AG08396 (cell line): ENCODE measurements at regions not wholly inside any gene's neighbourhood (a gene's known extent, or its start where the extent isn't known, plus 50 kb on each side); places are given as distances from the start of the nearest gene placed in this dataset.

ENCODE experiments used
- DNase-seq: peaks from one replicate; pipeline ENCODE4 v3.0.0; 2012; ENCODE audit warnings: low spot score, mixed read lengths

DNA sequence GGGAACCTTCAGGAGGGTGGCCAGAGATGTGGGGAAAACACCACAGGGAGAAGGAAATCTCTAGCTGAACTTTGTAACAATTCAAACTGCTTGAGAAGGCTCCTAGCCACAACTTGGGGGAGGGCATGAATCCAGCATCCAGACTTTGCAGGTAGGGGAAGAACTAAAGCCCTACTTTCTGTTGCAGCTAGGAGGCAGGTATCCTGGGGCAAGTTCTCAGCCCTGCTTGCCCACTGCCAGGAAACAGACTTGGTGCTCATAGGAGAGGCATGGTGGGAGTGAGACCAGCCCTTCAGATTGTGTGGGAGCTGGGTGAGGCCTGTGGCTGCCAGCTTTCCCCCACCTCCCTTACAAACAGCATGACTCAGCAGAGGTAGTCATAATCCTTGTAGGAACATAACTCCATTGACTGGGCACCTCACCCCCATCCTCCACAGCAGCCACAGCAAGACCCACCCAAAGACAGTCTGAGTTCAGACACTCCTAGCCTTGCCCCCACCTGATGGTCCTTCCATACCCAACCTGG, 209.5 kb upstream of the CPEB2 start:
- DNase-seq, result no peak

DNA sequence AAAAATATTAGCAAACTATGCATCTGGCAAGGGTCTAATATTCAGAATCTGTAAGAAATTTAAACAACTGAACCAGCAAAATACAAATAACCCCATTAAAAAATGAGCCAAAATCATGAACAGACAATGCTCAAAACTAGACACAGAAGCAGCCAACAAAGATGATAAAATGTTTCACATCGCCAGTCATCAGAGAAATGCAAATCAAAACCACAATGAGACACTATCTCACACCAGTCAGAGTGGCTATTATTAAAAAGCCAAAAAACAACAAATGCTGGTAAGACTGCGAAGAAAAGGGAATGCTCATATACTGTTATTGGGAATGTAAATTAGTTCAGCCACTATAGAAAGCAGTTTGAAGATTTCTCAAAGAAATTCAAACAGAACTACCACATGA, 201.3 kb upstream of the CPEB2 start:
- DNase-seq, result no peak

DNA sequence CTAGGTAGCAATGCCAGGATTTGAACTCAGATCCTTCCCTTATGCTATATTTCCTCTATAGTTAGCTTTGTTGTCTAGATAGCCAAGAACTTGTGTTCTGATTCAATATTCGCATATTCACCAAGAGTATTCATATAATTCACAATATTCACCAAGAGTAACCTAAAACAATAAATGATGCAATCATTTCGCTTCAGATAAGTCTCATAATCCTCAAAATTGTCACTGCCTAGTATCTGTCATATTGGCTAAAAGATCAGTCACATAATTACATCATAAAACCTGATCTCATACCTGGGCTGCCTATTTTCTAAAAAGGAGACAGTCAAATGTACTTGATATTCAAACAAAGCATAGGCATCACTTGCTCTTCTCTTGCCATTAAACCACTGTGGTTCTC, 199.7 kb upstream of the CPEB2 start:
- DNase-seq, result no peak

DNA sequence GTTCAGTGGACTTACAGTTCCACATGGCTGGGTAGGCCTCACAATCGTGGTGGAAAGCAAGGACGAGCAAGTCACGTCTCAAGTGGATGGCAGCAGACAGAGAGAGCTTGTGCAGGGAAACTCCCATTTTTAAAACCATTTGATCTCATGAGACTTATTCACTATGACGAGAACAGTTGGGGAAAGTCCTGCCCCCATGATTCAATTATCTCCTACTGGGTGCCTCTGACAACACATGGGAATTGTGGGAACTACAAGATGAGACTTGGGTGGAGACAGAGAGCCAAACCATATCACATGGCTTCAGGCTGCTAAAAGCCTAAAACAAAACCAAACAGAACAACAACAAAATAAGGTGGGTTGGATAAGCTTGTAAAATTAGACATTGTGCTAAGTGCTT, 194.4 kb upstream of the CPEB2 start:
- DNase-seq, result no peak

DNA sequence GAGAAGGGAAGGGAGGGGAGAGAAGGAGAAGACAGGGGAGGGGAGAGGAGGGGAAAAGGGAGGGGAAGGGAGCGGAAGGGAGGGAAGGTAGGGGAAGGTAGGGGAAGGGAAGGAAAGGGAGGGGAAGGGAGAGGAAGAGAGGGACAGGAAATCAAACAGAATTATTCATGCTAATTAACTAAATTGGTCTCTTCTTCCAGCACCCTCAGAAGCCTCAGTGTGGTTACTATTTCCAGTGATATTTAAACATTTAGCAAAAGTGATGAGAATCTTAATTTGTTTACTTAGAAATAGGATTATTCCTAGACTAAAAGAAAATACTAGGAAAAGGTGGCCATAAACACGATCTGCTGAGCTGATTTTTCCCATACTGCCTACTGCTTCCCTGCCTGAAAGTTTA, 193.1 kb upstream of the CPEB2 start:
- no peak for DNase-seq

DNA sequence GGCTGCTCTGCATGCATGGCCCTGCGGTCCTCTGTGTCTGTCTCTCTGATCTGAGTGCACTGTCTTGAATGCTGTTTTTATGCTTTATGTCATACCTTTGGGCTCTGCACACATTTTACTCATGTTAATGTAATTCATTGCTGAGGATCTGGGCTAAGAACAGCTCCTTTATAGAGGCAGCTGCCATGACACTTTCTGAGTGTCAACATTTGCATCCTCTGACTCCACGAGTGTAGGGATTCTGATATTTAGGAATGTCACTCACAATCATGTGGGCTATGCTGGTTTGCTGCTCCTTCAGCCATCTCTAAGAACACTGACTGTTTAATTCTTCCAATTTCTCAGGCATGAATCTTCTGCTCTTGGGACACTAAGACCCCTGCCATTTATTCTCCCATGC, 192.2 kb upstream of the CPEB2 start:
- no peak for DNase-seq

DNA sequence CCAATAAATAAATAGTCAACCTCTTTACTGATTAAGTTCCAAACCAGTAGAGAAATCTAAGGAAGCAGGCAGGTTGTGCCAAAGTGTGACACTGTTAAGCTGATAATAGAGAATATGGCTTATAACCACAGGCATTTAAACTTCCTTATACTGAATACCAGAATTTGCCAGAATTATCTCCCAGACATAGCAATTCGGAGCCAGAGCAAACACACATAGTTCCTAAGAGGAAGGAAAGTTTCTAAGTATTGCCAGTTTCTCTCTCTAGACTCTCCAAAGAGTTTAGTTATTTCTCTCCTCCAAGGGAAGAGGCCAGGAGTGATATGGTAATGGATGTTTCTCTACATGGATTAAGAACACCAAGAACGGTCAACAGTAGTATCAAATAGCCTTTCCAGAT, 191.7 kb upstream of the CPEB2 start:
- DNase-seq, result no peak

DNA sequence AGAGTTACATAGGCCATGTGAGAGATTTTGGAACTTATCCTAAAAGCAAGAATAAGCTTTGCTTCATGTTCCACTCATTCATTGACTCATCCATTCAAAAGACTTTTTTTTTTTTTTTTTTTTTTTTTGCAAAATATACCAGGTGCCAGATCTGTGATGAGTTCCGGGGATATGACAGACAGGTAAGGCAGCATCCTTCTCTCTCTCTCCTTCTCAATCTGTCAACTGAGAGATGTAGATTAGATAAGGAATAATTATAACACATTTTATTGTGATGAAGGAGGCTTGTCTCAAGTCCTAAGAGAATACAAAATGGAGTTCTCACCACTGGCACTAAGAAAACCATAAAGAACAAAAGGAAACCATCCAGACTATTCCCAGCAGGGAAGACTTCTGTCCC, 190.2 kb upstream of the CPEB2 start:
- DNase-seq, result no peak

DNA sequence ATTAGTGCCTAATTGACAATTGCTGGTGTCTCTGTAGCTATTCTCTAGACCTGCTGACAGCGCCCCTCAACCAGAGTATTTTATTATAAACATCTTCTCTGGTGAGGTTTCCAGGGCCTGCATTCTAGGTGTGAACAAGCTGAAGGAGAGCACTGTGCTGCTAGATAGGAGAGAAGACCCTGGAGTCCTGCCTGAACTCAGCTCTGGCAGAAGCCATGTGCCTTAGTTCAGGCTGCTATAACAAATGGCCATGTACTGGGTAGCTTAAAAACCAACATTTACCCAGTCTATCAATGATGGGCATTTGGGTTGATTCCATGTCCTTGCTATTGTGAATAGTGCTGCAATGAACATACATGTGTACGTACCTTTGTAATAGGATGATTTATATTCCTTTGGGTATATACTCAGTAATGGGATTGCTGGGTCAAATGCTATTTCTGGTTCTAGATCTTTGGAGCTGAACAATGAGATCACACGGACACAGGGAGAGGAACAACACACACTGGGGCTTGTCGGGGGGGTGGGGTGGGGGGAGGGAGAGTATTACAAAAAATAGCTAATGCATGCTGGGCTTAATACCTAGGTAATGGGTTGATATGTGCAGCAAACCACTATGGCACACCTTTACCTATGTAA, 185.5 kb upstream of the CPEB2 start:
- no peak for DNase-seq

DNA sequence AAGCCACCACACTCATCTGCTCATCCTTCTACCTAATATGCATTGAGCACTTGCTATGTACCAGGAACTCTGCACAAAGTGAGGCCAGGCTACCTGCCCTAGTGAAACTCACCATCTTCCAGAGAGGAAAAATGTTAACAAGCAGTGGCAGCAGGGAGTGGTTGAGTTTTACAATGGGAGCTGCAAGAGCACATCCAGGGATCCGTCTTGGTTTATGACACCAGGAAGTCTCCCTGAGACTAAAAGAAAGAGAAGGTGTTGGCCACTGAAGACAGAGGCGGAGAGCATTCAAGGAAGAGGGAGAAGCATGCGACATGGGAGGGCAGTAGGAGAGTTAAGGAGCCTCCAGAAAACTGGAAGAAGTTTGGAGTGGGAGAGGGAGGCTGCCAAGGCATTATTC, 178.1 kb upstream of the CPEB2 start:
- DNase-seq, result no peak

DNA sequence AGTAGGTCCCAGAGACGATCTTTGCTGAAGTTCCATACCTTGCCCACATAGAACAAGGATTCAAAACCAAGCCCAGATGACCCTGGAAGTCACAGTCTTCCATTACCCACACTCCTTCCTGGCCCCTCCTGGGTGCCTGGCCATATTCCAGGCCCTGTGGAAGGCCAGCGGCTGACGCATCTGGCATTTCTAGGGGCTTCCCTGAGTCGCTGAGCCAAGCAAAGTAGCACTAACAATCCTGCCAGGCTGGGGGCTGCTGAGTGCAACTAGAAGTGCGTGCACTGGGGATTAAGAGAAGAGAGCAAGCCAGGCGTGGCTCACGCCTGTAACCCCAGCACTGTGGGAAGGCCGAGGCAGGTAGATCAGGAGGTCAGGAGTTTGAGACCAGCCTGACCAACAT, 175.2 kb upstream of the CPEB2 start:
- no peak for DNase-seq

DNA sequence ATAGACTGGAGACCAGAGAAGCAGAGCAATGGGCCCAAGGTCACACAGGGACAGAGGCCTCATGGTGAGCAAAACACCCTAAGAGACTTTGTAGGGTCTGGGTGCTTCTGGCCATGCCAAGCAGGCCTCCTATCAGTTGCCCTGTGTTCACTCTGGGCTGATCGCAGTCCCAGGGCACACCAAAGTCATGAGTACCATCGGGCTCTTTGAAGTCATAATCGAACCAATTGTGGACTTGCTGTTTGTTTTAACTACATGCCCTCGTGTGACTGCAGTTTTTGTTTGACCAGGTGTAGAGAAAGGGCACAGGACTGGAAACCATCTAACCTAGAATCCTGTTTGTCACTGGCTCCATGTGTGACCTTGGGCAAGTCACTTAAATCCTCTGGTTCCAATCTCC, 172.5 kb upstream of the CPEB2 start:
- DNase-seq, result no peak

DNA sequence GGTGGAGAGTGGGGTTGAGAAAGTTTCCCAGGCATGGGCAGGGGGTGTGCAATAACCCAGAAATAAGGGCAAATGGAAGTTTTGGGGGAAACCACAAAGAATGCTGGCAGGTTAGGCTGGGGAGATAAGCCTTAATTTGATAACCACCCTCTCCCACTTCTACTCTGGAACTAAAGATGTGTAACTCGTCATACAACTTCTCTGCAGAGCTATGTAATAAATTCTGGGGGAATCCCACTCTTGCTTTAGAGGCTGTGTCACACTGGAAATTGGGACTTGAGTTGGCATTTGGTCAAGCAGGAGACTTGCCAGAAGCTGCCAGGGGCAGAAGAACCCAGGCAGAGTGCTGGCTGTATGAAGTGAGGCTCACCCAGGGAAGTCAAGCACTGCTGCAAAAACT, 170.9 kb upstream of the CPEB2 start:
- no peak for DNase-seq

DNA sequence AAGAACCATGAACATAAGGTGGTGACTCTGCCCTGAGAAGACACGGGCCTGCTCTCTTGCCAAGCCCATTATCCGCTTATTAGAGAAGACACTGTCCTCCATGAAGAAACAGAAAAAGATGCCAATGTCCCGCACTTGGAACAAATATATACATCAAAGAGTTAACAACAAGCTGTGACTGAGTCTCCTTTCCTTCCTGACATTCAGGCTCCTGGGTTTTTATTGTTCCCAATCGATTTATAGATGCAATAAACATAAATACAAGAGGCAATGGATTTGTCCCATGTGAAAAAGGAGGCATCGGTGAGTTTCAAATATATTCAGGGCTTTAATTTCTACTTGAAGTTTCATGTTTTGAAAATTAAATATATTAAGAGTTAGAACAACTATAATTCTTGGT, 169.2 kb upstream of the CPEB2 start:
- DNase-seq, result no peak

DNA sequence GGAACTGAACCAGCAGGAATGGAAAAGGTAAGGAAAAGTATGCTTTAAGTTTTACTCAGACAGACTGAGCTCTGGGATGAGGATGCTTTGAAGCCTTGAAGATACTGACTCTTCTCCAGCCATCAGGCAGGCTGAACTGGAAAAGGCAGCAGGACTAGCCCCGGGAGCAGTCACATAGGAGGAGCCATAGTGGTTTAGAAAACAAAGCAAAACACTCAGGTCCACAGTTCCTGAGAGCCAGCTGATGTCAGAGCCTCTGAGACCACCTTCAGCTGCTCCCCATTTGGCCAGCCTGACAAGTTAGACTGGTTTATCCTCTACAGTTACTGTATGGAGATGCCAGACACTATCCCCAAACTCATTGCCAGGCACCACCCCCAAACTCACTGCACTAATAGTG, 167.9 kb upstream of the CPEB2 start:
- no peak for DNase-seq

DNA sequence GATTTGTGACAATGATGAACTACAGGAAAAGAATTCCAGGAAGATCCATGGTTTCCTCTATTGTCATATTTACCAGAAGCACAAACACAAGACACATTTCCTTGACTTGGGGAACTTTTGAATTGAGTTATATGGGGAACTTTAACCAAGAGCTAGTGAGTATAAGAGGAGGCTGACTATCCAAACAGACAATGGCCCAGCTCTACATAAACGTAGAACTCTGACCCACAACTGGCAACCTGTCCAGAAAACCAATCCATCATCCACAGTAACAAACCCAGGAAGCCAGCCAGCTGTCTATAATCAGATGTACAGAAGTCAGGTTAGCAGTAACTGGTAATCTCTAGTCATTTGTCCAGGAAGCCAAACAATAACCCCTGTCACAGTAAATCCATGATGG, 167.0 kb upstream of the CPEB2 start:
- DNase-seq, result no peak

DNA sequence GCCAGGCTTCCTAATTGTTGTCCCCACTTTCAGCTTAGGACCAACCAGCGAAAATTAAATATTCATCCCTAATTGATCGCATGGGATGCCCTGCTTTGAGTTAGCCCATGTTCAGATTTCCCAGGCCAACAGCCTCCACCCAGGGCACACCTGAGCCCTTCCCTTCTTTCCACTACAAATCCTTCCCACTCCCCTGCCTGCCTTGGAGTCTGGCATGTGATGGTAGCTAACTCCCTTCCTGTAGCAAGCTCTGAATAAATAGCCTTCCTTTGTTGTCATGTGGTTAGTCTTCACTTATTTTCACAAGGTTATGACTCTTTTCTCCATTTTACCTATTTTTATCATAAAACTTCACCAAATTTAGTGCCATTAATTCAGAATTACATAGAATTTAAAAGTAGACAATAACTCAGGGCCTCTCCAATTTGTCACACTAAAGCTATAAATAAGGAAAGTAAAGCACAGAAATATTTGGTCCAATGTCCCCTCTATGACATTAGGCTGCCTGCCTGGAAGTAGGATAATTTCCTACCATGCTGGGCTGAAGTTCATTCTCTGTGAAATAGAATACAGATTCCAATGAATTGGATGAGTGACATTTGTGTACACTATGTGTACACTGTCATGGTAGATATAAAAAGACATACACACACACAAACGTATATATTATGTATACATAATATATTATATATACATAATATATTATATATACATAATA, 166.4 kb upstream of the CPEB2 start:
- no peak for DNase-seq

DNA sequence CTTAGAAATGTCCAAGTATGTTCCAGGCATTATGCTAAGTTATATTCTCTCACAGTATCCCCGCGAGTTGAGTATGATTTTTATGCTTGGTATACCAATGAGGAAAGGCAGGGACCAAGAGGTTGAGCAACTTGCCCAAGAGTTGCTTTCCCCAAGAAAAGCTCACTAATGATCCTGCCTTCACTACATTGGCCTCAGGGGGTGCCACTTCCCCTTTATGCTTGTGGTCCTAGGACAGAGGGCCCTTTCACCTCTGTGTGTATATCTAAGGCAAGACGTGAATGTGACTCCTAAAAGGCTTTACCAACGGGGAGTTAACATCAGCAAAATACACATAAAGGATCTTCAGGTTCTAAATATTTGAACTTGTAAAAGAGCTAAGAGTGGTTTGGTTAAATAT, 164.4 kb upstream of the CPEB2 start:
- DNase-seq, result no peak

DNA sequence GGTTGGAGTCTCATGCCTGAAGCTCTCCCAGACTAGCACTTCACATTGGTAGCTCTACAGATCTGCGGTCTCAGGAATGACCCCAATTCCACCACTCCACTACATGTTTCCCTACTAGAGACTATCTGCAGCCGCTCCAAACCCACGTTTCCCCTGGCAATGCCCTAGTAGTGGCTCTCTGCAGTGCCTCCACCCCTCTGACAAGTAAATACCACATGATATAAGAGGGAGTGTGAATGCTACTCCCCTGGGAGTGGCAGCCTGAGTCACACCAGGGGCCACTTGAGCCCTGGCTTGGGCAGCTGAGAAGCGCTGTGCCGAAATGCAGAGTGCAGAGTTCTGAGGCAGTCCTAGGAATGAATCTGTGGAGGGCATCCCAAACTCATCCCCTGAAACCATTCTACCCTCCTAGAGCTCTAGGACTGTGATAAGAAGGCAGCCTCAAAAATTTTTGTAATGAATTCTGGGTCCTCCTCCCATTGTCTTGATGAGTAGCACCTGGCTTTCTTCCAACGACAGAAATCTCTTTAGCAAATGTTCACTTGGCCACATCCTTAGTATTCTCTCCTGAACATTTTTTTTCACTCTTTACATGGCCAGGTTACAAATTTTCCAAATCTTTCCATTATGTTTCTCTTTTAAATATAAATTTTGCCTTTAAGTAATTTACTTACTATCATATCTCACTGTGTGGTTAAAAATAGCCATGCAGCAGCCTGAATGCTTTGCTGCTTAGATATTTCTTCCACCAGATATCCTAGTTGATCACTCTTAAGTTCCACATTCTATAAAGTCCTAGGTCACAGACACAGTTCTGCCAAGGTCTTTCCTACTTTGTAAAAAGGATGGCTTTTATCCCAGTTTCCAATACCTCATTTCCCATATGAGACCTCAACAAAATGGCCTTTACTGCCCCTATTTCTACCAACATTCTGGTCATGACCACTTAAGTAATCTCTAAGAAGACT, 160.2 kb upstream of the CPEB2 start:
- DNase-seq, result no peak

DNA sequence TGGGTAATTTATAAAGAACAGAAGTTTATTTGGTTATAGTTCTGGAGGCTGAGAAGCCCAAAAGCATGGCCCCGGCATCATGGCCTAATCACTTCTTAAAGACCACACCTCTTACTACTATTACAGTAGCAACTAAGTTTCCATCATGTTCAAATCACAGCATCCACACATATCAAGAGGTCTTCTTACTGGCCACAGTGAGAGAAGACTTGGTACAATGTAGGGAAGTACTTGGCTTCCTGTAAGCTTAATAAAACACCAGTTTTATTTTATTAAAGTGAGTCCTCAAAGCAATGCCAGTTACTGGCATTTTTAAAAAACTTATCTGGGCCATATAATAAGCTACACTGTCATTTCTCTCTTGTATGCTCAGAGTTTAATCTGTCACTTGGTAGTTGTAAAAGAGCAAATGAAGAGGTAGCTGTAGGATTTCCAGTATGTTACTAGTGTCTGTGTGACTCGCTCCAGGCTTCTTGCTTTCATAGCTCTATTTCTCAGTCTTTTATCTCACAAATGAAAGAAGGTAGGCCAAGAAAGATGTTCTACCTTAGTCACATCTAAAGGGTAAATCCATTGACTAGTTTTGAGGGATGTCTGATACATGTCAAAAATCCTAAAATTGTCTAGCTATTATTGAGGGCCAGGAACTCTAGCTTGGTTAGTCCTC, 159.2 kb upstream of the CPEB2 start:
- no peak for DNase-seq

DNA sequence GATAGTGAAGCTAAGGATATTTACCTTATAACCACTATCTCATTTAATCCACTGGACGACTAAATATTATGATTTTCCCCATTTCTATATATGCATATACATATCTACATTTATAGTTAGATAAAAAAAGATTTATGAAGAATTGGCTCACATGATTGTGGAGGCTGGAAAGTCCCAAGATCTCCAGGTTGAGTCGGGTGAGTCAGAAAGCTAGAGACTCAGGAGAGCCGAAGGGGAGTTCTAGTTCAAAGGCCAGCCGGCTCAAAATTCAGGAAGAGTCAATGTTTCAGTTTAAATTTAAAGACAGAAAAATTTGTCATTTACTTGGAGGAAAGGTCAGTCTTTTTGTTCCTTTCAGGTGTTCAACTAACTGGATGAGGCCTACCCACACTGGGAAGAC, 158.2 kb upstream of the CPEB2 start:
- no peak for DNase-seq

DNA sequence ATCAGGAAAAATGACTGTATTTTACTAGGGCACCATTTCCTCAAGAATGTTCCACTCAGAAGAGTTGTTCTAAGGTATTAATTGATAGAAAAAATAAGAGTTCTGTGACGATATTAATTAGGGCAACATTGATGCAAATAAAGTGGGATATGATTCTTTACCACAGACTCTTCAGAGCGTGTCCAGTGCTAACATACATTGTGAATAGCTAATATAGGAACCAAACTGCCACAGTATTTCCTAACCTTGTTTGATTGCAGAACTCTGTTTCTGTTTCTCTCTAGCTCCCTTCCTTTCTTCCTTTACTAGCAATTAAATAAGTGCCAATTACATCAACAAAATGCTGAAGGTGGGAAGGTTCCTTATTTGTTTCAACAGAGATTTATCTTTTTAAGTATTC, 154.1 kb upstream of the CPEB2 start:
- no peak for DNase-seq
